GM10266 (cell line): ENCODE measurements at regions not wholly inside any gene's neighbourhood (a gene's known extent, or its start where the extent isn't known, plus 50 kb on each side); places are given as distances from the start of the nearest gene placed in this dataset.
"Not testable (repeated sequence)": the region's sequence is repeated elsewhere in the genome, so short reads cannot be mapped to it uniquely, and the experiment has no call there.

Experiments used
- DNase-seq: peaks from one replicate; pipeline ENCODE4 v3.0.0; 2012; ENCODE audit errors: extremely low spot score
- TF ChIP-seq, protein P1 (sequence below): IDR thresholded peaks from 2 replicates; pipeline ENCODE4 v1.5.1; 2012; ENCODE audit warnings: mild to moderate bottlenecking, low read depth; ENCODE audit not compliant: control insufficient read depth, insufficient read depth; ENCODE audit errors: missing control alignments

DNA sequence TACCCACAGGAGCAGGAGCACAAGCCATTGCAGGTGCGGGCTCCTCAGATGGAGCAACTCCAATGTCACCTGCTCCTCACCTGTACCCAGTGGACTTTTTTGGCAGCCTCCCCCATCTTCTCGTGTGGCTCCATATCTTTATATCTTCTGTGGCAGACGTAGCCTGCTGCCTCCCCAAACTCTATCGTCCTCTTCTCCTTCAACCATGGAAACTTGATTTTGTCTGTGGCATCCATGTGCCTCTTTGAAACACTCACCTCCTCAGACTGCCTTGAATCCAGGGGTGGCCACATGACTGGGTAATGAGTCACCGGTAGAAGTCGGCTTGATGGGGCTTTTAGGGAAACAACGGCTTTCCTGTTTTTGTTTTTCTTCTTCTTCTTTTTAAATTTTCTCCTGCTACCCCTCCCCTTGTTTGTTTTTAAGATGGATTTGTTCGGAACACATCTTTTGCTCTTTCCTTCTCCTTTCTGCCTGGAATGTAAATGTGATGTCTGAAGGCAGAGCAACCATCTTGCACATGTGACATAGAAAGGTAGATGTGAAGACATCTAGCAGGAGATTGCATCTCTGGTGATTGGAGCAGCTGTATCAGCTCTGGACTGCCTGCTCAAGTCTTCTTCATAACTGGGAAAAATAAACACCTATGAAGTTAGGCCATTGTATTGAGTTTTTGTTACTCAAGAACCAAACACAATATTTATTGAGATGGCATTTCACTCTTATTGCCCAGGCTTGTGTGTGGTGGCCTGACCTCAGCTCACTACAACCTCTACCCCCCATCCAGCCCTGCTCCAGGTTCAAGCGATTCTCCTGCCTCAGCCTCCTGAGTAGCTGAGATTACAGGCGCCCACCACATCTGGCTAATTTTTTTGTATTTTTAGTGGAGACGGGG lies 69.9 kb upstream of the DDR1 start:
- DNase-seq = no peak
- TF ChIP-seq, protein P1, sequence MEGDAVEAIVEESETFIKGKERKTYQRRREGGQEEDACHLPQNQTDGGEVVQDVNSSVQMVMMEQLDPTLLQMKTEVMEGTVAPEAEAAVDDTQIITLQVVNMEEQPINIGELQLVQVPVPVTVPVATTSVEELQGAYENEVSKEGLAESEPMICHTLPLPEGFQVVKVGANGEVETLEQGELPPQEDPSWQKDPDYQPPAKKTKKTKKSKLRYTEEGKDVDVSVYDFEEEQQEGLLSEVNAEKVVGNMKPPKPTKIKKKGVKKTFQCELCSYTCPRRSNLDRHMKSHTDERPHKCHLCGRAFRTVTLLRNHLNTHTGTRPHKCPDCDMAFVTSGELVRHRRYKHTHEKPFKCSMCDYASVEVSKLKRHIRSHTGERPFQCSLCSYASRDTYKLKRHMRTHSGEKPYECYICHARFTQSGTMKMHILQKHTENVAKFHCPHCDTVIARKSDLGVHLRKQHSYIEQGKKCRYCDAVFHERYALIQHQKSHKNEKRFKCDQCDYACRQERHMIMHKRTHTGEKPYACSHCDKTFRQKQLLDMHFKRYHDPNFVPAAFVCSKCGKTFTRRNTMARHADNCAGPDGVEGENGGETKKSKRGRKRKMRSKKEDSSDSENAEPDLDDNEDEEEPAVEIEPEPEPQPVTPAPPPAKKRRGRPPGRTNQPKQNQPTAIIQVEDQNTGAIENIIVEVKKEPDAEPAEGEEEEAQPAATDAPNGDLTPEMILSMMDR = no peak

DNA sequence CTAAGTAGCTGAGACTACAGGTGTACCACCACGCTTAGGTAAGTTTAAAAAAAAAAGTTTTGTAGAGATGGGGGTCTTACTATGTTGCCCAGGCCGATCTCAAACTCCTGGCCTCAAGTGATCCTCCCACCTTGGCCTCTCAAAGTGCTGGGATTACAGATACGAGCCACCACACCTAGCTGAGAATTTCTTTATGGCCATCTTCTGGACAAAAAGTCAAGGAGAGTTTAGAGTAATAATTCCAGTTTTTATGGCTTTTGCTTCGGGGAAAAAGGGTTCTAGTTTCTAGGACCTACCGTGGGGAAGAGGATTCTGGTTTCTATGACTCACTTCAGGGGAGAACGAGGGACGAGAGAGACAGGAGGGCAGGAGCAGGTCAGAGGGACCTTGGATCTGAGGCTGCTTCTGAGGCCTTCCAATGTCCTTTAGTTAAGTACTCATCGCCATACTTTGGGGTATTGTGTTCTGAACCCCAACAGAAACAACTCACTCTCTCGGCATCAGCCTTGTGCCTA lies 69.3 kb upstream of the IER3 start:
- TF ChIP-seq, protein P1 = no peak

DNA sequence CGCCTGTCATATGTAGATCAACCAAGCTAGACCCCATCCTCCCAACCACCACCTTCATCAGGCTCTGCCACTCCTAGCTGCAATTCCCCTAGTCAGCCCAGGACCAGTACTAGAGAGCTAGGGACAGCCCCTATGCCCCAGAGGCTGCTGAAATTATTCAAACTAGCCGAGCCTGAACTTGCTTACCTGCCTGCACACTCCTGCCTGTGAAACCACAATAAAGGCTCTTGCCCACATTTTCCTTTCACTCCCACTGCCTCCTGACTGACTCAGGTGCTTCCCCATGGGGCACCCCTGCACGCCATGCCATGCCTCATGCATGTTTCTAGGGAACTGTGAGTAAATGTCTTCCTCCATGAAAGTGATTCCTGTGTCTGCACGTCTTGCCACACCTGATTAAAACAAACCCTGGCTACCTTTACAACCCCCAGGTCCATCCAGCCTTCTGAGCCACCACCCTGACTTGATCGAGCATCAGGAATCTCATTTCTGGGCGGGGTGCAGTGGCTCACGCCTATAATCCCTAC lies 66.5 kb upstream of the IER3 start:
- TF ChIP-seq, protein P1 = no peak
- peak; percentile 68 for DNase-seq

More for the DNA sequence above, 69.3 kb upstream of the IER3 start:
- no peak for DNase-seq

DNA sequence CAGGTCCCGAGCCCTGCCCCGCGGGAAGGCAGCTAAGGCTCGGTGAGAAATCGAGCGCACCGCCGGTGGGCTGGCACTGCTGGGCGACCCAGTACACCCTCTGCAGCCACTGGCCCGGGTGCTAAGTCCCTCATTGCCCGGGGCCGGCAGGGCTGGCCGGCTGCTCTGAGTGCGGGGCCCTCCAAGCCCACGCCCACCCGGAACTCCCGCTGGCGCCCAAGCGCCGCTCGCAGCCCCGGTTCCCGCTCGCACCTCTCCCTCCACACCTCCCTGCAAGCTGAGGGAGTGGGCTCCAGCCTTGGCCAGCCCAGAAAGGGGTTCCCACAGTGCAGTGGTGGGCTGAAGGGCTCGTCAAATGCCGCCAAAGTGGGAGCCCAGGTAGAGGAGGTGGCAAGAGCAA lies 63.2 kb upstream of the IER3 start:
- DNase-seq = not testable (repeated sequence)

DNA sequence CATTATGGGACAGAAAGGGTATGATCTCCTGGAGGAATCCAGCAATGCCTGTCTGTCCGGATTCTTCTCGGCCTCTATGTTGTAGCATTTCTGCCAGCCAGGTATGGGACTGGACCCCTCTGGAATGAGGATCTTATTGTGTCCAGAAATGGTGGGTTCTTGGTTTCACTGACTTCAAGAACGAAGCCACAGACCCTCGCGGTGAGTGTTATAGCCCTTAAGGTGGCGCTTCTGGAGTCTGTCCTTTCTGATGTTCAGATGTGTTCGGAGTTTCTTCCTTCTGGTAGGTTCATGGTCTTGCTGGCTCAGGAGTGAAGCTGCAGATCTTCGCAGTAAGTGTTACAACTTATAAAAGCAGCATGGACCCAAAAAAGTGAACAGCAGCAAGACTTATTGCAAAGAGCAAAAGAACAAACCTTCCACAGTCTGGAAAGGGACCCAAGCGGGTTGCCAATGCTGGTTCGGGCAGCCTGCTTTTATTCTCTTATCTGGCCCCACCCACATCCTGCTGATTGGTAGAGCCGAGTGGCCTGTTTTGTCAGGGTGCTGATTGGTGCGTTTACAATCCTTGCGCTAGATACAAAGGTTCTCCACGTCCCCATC lies 62.3 kb upstream of the IER3 start:
- DNase-seq = no peak
- TF ChIP-seq, protein P1 = no peak

DNA sequence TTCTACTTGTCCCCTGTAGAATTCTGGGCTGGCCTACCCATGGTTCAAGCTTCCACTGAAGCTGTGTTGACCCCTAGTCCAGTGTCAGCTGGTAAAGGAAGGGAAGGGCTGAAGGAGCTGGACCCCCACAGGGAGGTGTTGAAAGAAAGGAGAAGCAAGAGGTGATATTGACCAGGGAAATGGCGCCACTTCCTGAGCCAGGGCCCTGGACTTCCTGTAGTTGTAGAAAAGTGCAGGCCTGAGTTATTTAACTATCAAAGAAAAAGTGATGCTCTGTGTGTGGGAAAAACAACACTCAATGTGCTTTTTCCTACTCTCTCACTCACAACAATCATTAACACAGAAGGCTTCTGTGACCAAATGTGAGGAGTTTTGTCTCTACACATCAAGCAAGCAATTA lies 60.0 kb upstream of the IER3 start:
- no peak for DNase-seq
- TF ChIP-seq, protein P1 = no peak

DNA sequence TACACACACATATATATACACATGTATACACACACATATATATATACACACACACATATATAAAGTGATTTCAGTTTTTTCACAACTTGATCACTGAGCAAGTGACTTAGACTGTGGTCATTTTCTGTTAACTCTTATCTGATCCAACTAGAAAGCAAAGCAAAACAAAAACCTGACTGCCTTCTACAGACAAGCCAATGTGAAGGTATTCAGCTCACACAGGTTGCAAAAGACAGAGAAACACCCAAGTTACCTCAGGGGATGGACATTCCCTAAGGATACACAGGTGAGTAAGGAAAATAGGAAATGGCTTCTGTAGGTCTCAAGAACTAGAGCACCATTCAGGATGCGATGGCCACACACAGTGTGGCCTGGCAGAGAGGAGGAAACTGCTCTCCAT lies 58.4 kb upstream of the IER3 start:
- TF ChIP-seq, protein P1 = no peak
- DNase-seq = no peak
